Esophagus muscularis mucosa (tissue), 4 donors: ENCODE measurements at regions not wholly inside any gene's neighbourhood (a gene's known extent, or its start where the extent isn't known, plus 50 kb on each side); places are given as distances from the start of the nearest gene placed in this dataset.

ENCODE experiments used
- DNase-seq: peaks from one replicate; pipeline ENCODE4 v3.0.0-alpha.2; 2017; ENCODE audit errors: extremely low spot score
- H3K27ac ChIP-seq, 4 donors: fragments of 200-600 bp; sonication (generic); replicated peaks in 1 of 4; 1 replicate in 3 of 4; 2 replicates in 1 of 4; pipeline ENCODE4 v1.5.1; 2016 to 2019; ENCODE audit warnings: mild to moderate bottlenecking in 1 of 4
- H3K27me3 ChIP-seq, 4 donors: fragments of 200-600 bp; sonication (generic); one replicate each; pipeline versions ENCODE4 v1.5.1 to v1.6.0; 2016 to 2019
- H3K36me3 ChIP-seq, 4 donors: fragments of 200-600 bp; sonication (generic); one replicate each; pipeline ENCODE4 v1.5.1; 2016 to 2019
- H3K4me1 ChIP-seq, 4 donors: fragments of 200-600 bp; sonication (generic); one replicate each; pipeline ENCODE4 v1.5.1; 2016 to 2019
- H3K4me3 ChIP-seq, 4 donors: fragments of 200-600 bp; sonication (generic); 1 replicate in 2 of 4; 2 replicates in 2 of 4; pipeline ENCODE4 v1.5.1; 2016 to 2019; ENCODE audit warnings: mild to moderate bottlenecking in 4 of 4, moderate library complexity in 1 of 4
- H3K9me3 ChIP-seq, 4 donors: fragments of 200-600 bp; sonication (generic); 1 replicate in 3 of 4; 2 replicates in 1 of 4; pipeline ENCODE4 v1.5.1; 2016 to 2019
- CTCF ChIP-seq, 3 experiments: fragments of 200-600 bp in 2 of 3; fragments of 450-650 bp in 1 of 3; sonication (generic) in 2 of 3; IDR thresholded peaks; one replicate each; pipeline ENCODE4 v1.5.1; 2017 to 2019; ENCODE audit warnings: antibody characterized with exemption in 3 of 3, mild to moderate bottlenecking in 2 of 3, moderate library complexity in 1 of 3
- EP300 ChIP-seq: sonication (generic); formaldehyde crosslinking; IDR thresholded peaks from one replicate; pipeline ENCODE4 v1.6.1; 2017; ENCODE audit warnings: antibody characterized with exemption
- POLR2A ChIP-seq: fragments of 450-650 bp; IDR thresholded peaks from one replicate; pipeline ENCODE4 v1.6.1; 2017; ENCODE audit warnings: antibody characterized with exemption, moderate library complexity, mild to moderate bottlenecking, low read depth
- POLR2AphosphoS5 ChIP-seq, 2 donors: sonication (generic); formaldehyde crosslinking; IDR thresholded peaks; one replicate each; pipeline ENCODE4 v1.6.1; 2017; ENCODE audit warnings: antibody characterized with exemption in 2 of 2
- WGBS: methylation state at CpG from one replicate; pipeline ENCODE4 v1.1.5; 2018; 5-methylcytosine and 5-hydroxymethylcytosine counted together
- intact Hi-C: fragments of 100-400 bp; cut with DNase I; formaldehyde crosslinking; loops from one replicate; pipeline ENCODE4 v1.15.1; 2023

- 86% methylated on average over 5 of the region's 5 CpGs for whole genome bisulfite sequencing
- no peak for DNase-seq
- H3K4me1 ChIP-seq: peaks cover 0 to 14% (median 3%) of the 10 kb centered on the region in 4 donors
- H3K36me3 ChIP-seq: no peaks in the 10 kb centered on the region
- no peak for TF ChIP-seq CTCF (IDR thresholded peaks at IDR 0.05)
- no peak for TF ChIP-seq EP300
- TF ChIP-seq POLR2A: no peak
- TF ChIP-seq POLR2AphosphoS5 (IDR thresholded peaks at IDR 0.05): no peak
- intact Hi-C loops: no loop called here
- H3K27me3 ChIP-seq: no peaks in the 10 kb centered on the region
- no peak overlapping the region for H3K27ac ChIP-seq
- no peak overlapping the region for H3K4me3 ChIP-seq
- no peaks in the 10 kb centered on the region for H3K9me3 ChIP-seq
Observed at GRCh38 chr5:58135571-58136335, 324.1 kb downstream of the PLK2 start.

- no peak for DNase-seq
- Histone ChIP-seq H3K4me3 (no peak overlapping the region), H3K9me3 (no peaks in the 10 kb centered on the region), H3K27me3 (no peaks in the 10 kb centered on the region), H3K36me3 (no peaks in the 10 kb centered on the region), H3K4me1 (peaks cover 0 to 14% (median 3%) of the 10 kb centered on the region in 4 donors), H3K27ac (no peak overlapping the region)
- TF ChIP-seq CTCF (IDR thresholded peaks at IDR 0.05) (no peak), POLR2AphosphoS5 (IDR thresholded peaks at IDR 0.05) (no peak), POLR2A (no peak), EP300 (no peak)
- 20% methylated on average over 5 of the region's 5 CpGs for WGBS
- intact Hi-C loops: no loop called here
Observed at GRCh38 chr5:58133631-58134296, 326.1 kb downstream of the PLK2 start.

- peaks cover 0 to 14% (median 3%) of the 10 kb centered on the region in 4 donors for H3K4me1 ChIP-seq
- H3K4me3 ChIP-seq: no peak overlapping the region
- DNase-seq: no peak
- H3K27ac ChIP-seq: no peak overlapping the region
- TF ChIP-seq CTCF (IDR thresholded peaks at IDR 0.05) (no peak), POLR2A (no peak), EP300 (no peak), POLR2AphosphoS5 (IDR thresholded peaks at IDR 0.05) (no peak)
- H3K9me3 ChIP-seq: no peaks in the 10 kb centered on the region
- no peaks in the 10 kb centered on the region for H3K36me3 ChIP-seq
- intact Hi-C loops: no loop called here
- 55% methylated on average over 7 of the region's 7 CpGs for WGBS
- no peaks in the 10 kb centered on the region for H3K27me3 ChIP-seq
Observed at GRCh38 chr5:58133216-58133615, 326.7 kb downstream of the PLK2 start.

- no peak overlapping the region for H3K4me3 ChIP-seq
- H3K9me3 ChIP-seq: no peaks in the 10 kb centered on the region
- TF ChIP-seq EP300: no peak
- TF ChIP-seq CTCF (IDR thresholded peaks at IDR 0.05): no peak
- TF ChIP-seq POLR2A: no peak
- no peak for TF ChIP-seq POLR2AphosphoS5 (IDR thresholded peaks at IDR 0.05)
- WGBS: 57% methylated on average over 11 of the region's 11 CpGs
- H3K27ac ChIP-seq: no peak overlapping the region
- intact Hi-C loops: no loop called here
- peaks cover 5 to 11% (median 7%) of the 10 kb centered on the region in 4 donors for H3K4me1 ChIP-seq
- H3K27me3 ChIP-seq: no peaks in the 10 kb centered on the region
- H3K36me3 ChIP-seq: no peaks in the 10 kb centered on the region
- DNase-seq: no peak
Observed at GRCh38 chr5:58127255-58128220, 332.3 kb downstream of the PLK2 start.
